Rectal smooth muscle tissue (tissue), 1 donor: ENCODE measurements at regions not wholly inside any gene's neighbourhood (a gene's known extent, or its start where the extent isn't known, plus 50 kb on each side); places are given as distances from the start of the nearest gene placed in this dataset.

Experiments
- H3K27ac ChIP-seq: one replicate; pipeline ENCODE4 v1.7.0; 2013; ENCODE audit warnings: low read depth, low read length, inconsistent platforms
- H3K27me3 ChIP-seq: one replicate; pipeline ENCODE4 v1.7.0; 2013; ENCODE audit warnings: low read length; ENCODE audit not compliant: control insufficient read depth, insufficient read depth
- H3K36me3 ChIP-seq: one replicate; pipeline ENCODE4 v1.7.0; 2013; ENCODE audit warnings: low read length; ENCODE audit not compliant: control insufficient read depth, insufficient read depth
- H3K4me1 ChIP-seq: one replicate; pipeline ENCODE4 v1.7.0; 2013; ENCODE audit warnings: low read length; ENCODE audit not compliant: control insufficient read depth, insufficient read depth
- H3K4me3 ChIP-seq: one replicate; pipeline ENCODE4 v1.7.0; 2013; ENCODE audit warnings: low read length
- H3K9ac ChIP-seq: one replicate; pipeline ENCODE4 v1.7.0; 2013; ENCODE audit warnings: low read length

- Histone ChIP-seq H3K9ac (no peak overlapping the region), H3K27ac (no peak overlapping the region), H3K27me3 (no peaks in the 10 kb centered on the region), H3K4me1 (no peaks in the 10 kb centered on the region), H3K4me3 (no peak overlapping the region), H3K36me3 (no peaks in the 10 kb centered on the region)
These were observed 310.2 kb downstream of the MRPL39 start for GRCh38 chr21:25297117-25297516.

GRCh38 chr21:25296252-25296651 lies 311.0 kb downstream of the MRPL39 start:
- no peaks in the 10 kb centered on the region for H3K4me1 ChIP-seq
- H3K36me3 ChIP-seq = no peaks in the 10 kb centered on the region
- no peak overlapping the region for H3K9ac ChIP-seq
- no peaks in the 10 kb centered on the region for H3K27me3 ChIP-seq
- H3K4me3 ChIP-seq = no peak overlapping the region
- no peak overlapping the region for H3K27ac ChIP-seq

GRCh38 chr21:25292396-25292795 lies 314.9 kb downstream of the MRPL39 start:
- no peak overlapping the region for H3K9ac ChIP-seq
- H3K4me3 ChIP-seq = no peak overlapping the region
- no peaks in the 10 kb centered on the region for H3K4me1 ChIP-seq
- H3K27ac ChIP-seq = no peak overlapping the region
- no peaks in the 10 kb centered on the region for H3K27me3 ChIP-seq
- no peaks in the 10 kb centered on the region for H3K36me3 ChIP-seq

- Histone ChIP-seq H3K4me3 (no peak overlapping the region), H3K4me1 (no peaks in the 10 kb centered on the region), H3K27ac (no peak overlapping the region), H3K36me3 (no peaks in the 10 kb centered on the region), H3K9ac (no peak overlapping the region), H3K27me3 (no peaks in the 10 kb centered on the region)
These were observed 323.6 kb downstream of the MRPL39 start for GRCh38 chr21:25283720-25284119.

GRCh38 chr21:25281134-25281533 lies 326.1 kb downstream of the MRPL39 start:
- Histone ChIP-seq H3K4me3 (no peak overlapping the region), H3K9ac (no peak overlapping the region), H3K27me3 (no peaks in the 10 kb centered on the region), H3K36me3 (no peaks in the 10 kb centered on the region), H3K27ac (no peak overlapping the region), H3K4me1 (no peaks in the 10 kb centered on the region)

DNA sequence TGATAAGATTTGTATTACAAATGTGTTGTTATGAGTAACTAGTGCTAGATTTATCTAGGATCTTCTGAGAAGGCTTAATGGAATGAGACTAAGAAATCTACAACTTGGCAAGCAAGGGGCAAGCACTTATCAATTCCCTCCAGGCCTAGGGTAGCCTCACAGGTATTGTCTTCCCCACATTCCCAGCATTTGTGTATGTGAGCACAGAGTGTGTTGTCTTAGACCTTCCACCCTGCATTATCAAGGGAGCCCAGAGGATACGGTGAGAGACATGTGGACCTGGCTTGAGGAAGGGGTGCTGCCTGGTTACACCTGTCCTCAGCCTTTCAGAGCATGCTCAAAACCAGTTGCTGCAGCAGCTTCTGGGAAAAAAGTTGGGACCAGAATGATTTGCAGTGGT lies 327.2 kb downstream of the MRPL39 start:
- H3K27ac ChIP-seq = no peak overlapping the region
- H3K27me3 ChIP-seq = no peaks in the 10 kb centered on the region
- no peaks in the 10 kb centered on the region for H3K4me1 ChIP-seq
- no peak overlapping the region for H3K4me3 ChIP-seq
- no peaks in the 10 kb centered on the region for H3K36me3 ChIP-seq
- no peak overlapping the region for H3K9ac ChIP-seq

GRCh38 chr21:25273959-25274358 lies 333.3 kb downstream of the MRPL39 start:
- no peak overlapping the region for H3K4me3 ChIP-seq
- no peaks in the 10 kb centered on the region for H3K27me3 ChIP-seq
- H3K9ac ChIP-seq = no peak overlapping the region
- H3K4me1 ChIP-seq = no peaks in the 10 kb centered on the region
- no peaks in the 10 kb centered on the region for H3K36me3 ChIP-seq
- no peak overlapping the region for H3K27ac ChIP-seq

GRCh38 chr21:25254491-25255174 lies 352.6 kb downstream of the MRPL39 start:
- H3K4me3 ChIP-seq = no peak overlapping the region
- no peak overlapping the region for H3K9ac ChIP-seq
- no peaks in the 10 kb centered on the region for H3K27me3 ChIP-seq
- no peaks in the 10 kb centered on the region for H3K36me3 ChIP-seq
- H3K27ac ChIP-seq = no peak overlapping the region
- no peaks in the 10 kb centered on the region for H3K4me1 ChIP-seq

DNA sequence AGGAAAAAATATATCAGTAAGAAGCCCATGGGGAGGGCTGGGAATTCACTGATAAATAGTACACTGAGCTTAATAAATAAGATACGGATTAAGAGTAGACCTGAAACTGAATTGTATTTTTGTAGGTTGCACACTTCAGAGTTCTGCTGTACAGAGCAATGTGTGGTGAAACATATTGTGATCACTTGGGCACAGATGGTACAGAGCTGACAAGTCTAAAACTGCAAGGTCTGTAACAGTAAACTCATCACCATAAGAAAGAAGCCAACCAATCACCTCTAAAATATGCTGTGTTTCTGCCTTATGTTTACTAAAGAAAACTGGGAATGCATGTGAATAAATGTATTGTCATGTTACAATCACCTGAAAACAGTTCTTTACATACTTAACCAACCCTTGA lies 360.7 kb downstream of the MRPL39 start:
- Histone ChIP-seq H3K36me3 (no peaks in the 10 kb centered on the region), H3K4me3 (no peak overlapping the region), H3K9ac (no peak overlapping the region), H3K4me1 (no peaks in the 10 kb centered on the region), H3K27me3 (no peaks in the 10 kb centered on the region), H3K27ac (no peak overlapping the region)

- no peak overlapping the region for H3K9ac ChIP-seq
- H3K36me3 ChIP-seq = no peaks in the 10 kb centered on the region
- no peaks in the 10 kb centered on the region for H3K4me1 ChIP-seq
- H3K27me3 ChIP-seq = no peaks in the 10 kb centered on the region
- H3K27ac ChIP-seq = no peak overlapping the region
- no peak overlapping the region for H3K4me3 ChIP-seq
These were observed 362.5 kb downstream of the MRPL39 start for GRCh38 chr21:25244735-25245134.

- no peaks in the 10 kb centered on the region for H3K36me3 ChIP-seq
- H3K27me3 ChIP-seq = no peaks in the 10 kb centered on the region
- no peak overlapping the region for H3K4me3 ChIP-seq
- H3K9ac ChIP-seq = no peak overlapping the region
- no peaks in the 10 kb centered on the region for H3K4me1 ChIP-seq
- H3K27ac ChIP-seq = no peak overlapping the region
These were observed 363.5 kb downstream of the MRPL39 start for GRCh38 chr21:25243808-25244207.

DNA sequence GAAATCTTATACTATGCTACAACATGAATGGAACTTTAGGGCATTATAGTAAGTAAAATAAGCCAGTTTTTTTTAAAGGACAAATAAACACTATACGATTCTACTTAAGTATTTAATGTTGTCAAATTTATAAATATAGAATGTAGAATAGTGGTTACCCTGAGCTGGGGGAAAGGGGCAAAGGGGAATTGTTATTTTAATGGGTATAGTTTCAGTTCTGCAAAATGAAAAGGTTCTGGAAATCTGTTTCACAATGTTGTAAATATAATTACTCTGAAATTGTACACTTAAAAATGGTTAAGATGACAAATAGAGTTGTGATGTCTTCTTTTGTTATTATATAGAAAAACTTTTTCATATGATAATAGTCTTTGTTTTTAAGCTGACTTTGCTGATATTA lies 366.3 kb downstream of the MRPL39 start:
- Histone ChIP-seq H3K27me3 (no peaks in the 10 kb centered on the region), H3K27ac (no peak overlapping the region), H3K4me3 (no peak overlapping the region), H3K9ac (no peak overlapping the region), H3K4me1 (no peaks in the 10 kb centered on the region), H3K36me3 (no peaks in the 10 kb centered on the region)
